ENCODE measurements at regions not wholly inside any gene's neighbourhood (a gene's known extent, or its start where the extent isn't known, plus 50 kb on each side); places are given as distances from the start of the nearest gene placed in this dataset.

GRCh38 chr3:177473903-177474302 lies 276.6 kb upstream of the TBL1XR1 start:
- no peaks in the 10 kb centered on the region for H3K36me3 ChIP-seq
- no peak for ATAC-seq
- intact Hi-C loops (cut with DNase I) = no loop called here
- DNase-seq = no peak
- no peaks in the 10 kb centered on the region for H3K9me3 ChIP-seq
- 90% methylated on average over 2 of the region's 2 CpGs for WGBS (ENCODE audit: insufficient coverage, low coverage, low lambda C conversion rate, missing lambda C conversion rate)
- peaks cover 0 to 10% (median 4%) of the 10 kb centered on the region in 4 donors for H3K4me1 ChIP-seq
- H3K27ac ChIP-seq = no peak overlapping the region
- no peaks in the 10 kb centered on the region for H3K27me3 ChIP-seq
- no peak for TF ChIP-seq CTCF (IDR thresholded peaks at IDR 0.05)
- no peak for TF ChIP-seq POLR2A (IDR thresholded peaks at IDR 0.05)
- no peak overlapping the region for H3K4me3 ChIP-seq

- H3K4me1 ChIP-seq = peaks cover 0 to 11% (median 4%) of the 10 kb centered on the region in 4 donors
- 85% methylated on average over 8 of the region's 11 CpGs for WGBS (ENCODE audit: insufficient coverage, low coverage, low lambda C conversion rate, missing lambda C conversion rate)
- no peaks in the 10 kb centered on the region for H3K9me3 ChIP-seq
- H3K27me3 ChIP-seq = no peaks in the 10 kb centered on the region
- no peak for ATAC-seq
- TF ChIP-seq CTCF (IDR thresholded peaks at IDR 0.05) = no peak
- no peak for TF ChIP-seq POLR2A (IDR thresholded peaks at IDR 0.05)
- H3K36me3 ChIP-seq = no peaks in the 10 kb centered on the region
- no peak for DNase-seq
- H3K27ac ChIP-seq = no peak overlapping the region
- intact Hi-C loops (cut with DNase I) = no loop called here
- no peak overlapping the region for H3K4me3 ChIP-seq
These were observed 277.5 kb upstream of the TBL1XR1 start for GRCh38 chr3:177474652-177475355.

GRCh38 chr3:177475356-177475665 lies 278.0 kb upstream of the TBL1XR1 start:
- TF ChIP-seq POLR2A (IDR thresholded peaks at IDR 0.05) = no peak
- TF ChIP-seq CTCF (IDR thresholded peaks at IDR 0.05) = no peak
- DNase-seq = no peak
- WGBS (ENCODE audit: insufficient coverage, low coverage, low lambda C conversion rate, missing lambda C conversion rate) = 39% methylated on average over 4 of the region's 5 CpGs
- H3K27me3 ChIP-seq = no peaks in the 10 kb centered on the region
- H3K4me1 ChIP-seq = peaks cover 0 to 11% (median 4%) of the 10 kb centered on the region in 4 donors
- H3K4me3 ChIP-seq = no peak overlapping the region
- H3K36me3 ChIP-seq = no peaks in the 10 kb centered on the region
- intact Hi-C loops (cut with DNase I) = no loop called here
- ATAC-seq = no peak
- no peak overlapping the region for H3K27ac ChIP-seq
- no peaks in the 10 kb centered on the region for H3K9me3 ChIP-seq

GRCh38 chr3:177476495-177476894 lies 279.2 kb upstream of the TBL1XR1 start:
- no peak overlapping the region for H3K27ac ChIP-seq
- intact Hi-C loops (cut with DNase I) = no loop called here
- TF ChIP-seq CTCF (IDR thresholded peaks at IDR 0.05) = no peak
- TF ChIP-seq POLR2A (IDR thresholded peaks at IDR 0.05) = no peak
- H3K4me3 ChIP-seq = no peak overlapping the region
- H3K4me1 ChIP-seq = peaks cover 0 to 11% (median 4%) of the 10 kb centered on the region in 4 donors
- H3K9me3 ChIP-seq = no peaks in the 10 kb centered on the region
- no peaks in the 10 kb centered on the region for H3K27me3 ChIP-seq
- DNase-seq = no peak
- ATAC-seq = no peak
- H3K36me3 ChIP-seq = no peaks in the 10 kb centered on the region
- WGBS (ENCODE audit: insufficient coverage, low coverage, low lambda C conversion rate, missing lambda C conversion rate) = 93% methylated on average over 7 of the region's 7 CpGs
